GM21786 (cell line): ENCODE measurements at regions not wholly inside any gene's neighbourhood (a gene's known extent, or its start where the extent isn't known, plus 50 kb on each side); places are given as distances from the start of the nearest gene placed in this dataset.
"Not testable (repeated sequence)": the region's sequence is repeated elsewhere in the genome, so short reads cannot be mapped to it uniquely, and the experiment has no call there.

ENCODE experiments used
- ATAC-seq: cut with Tn5 transposase; IDR thresholded peaks from one replicate; pipeline ENCODE4 v1.9.1; 2021; ENCODE audit not compliant: unreplicated experiment

DNA sequence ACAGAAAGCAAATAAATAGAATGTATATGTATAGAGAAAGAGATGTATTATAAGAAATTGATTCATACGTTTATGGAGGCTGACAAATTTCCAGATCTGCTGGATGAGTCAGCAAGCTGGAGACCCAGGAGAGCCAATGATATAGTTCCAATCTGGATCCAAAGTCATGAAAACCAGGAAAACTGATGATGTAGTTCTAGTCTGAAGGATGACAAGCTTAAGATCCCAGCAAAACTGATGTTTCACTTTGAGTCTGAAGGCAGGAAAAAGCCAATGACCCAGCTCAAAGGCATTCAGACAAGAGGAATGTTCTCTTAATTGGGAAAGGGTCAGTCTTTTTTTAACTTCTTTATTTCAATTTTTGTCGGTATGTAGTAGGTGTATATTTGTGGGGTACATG lies 102.6 kb downstream of the LHFPL1 start:
- no peak for ATAC-seq

DNA sequence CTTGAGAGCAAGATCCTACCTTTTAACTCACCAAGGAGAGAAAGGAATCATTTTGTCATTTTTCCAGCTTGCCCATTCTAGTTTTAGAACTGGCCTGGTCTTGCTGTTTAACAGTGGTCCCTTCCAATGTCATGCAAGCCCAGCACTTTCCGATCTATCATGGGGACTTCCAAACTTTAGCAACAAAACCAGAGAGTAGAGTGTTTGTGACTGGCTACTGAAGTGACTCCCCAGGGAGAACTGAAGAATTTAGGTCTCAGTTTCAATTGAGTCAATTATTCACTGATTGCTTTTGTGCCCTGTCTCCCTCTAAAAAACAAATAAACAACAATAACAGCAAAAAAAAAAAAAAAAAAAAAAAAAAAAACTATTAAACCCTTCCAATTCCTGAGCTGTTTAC lies 108.3 kb downstream of the LHFPL1 start:
- ATAC-seq, result no peak

DNA sequence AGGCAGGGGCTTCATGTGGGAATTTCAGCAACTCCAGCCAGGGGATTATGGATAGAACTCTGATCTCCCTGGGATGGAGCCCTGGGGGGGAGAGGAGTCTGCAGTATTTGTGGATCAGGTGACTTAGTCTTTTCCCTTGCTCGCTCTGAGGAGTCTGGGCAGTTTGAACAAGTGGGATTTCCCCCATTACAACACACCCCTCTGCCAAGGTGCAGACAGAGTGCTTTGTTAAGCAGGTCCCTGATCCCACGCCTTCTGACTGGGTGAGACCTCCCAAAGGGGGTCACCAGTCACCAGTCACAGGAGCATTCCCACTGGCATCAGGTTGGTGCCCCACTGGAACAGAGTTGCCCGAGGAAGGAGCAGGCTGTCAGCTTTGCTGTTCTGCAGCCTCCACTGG lies 123.9 kb downstream of the LHFPL1 start:
- ATAC-seq, result no peak

DNA sequence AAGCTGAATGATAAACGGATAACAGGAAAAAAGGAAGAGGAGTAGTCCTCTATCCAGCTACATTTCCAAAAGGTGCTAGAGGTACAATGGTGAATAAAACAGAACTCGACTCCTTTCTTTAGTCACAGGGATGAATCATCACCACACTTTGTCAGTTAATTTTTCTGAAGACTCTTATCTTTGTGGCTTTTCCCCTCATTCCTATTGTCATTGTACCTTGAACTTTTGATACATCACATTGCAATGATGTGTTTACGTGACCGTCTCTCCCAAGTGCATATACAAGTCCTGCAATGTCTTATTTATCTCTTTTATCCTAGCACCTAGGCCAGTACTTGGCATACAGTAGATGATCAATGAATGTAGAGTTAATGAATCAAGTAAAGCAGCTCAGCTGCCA lies 134.7 kb downstream of the LHFPL1 start:
- no peak for ATAC-seq

DNA sequence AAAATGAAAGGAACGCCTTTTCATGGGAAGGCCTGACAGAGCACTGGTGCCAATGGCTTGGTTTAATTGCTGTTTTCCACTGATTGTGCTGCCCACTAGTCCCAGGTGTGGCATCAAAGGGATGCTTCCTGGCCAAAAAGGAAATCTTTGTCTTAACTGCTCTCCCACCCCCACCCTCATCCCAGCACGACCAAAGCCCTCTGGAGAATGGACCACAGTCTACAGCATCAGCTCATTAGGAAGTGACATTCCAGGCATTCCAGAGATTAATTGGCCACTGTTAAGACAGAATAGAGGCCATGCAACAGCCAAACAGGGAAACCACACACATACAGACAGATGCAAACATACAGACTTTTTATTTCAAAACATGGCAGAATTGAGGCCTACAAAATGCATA lies 143.2 kb downstream of the LHFPL1 start:
- ATAC-seq, result no peak

DNA sequence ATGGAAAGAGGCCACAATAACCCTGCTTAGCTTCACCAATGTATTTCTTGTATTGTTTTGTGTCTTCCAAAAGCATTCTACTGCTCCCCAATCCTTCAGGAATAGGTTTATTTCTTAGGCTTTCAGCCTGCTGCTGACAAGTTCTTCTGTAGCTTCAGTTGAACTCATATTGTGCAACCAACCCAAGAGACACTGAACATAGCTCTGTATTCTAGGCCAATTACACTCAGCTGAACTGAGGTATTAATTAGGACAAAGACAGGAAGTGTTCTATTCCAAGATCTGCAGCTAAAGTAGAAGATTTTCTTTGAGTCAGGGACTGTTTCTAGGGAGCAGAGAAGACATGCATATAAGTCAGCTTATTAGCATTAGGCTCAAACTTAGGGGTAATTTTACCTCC lies 151.8 kb downstream of the LHFPL1 start:
- no peak for ATAC-seq

DNA sequence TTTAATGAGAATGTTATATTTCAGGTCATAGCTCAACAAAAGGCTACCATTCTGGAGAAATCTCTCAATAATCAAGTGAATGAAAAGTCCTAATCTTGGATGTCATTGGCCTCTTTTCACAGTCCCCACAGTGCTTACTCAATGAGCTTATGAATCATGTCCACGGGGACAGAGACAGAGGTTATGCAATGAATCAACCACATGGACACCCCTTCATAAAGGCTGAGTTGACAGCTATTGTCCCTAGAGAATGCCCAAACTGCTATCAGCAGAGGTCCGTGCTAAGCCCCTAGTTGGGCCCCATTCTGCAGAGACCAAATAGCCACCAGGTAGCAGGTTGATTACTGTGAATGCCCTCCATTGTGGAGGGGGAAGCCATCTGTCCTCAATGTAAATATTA lies 158.1 kb downstream of the LHFPL1 start:
- ATAC-seq, result no peak

DNA sequence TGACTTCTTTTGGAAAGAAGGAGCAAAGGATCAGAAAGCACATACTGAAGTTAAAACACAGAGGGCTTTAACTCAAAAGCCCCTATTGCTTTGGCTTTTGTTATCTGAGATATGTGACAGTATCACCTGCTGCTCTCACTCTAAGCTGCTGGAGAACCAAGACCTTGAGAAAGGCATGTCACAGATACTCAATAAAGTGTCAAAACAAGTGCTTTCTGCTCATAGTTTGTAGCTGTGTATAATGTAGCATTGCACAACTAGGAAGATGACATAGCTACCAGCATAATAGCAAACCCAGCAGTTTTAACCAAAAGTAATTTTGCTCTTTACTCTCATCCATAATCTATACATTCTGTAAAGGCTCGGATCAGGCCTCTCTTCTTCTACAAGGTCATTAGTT lies 159.6 kb downstream of the LHFPL1 start:
- ATAC-seq, result no peak

DNA sequence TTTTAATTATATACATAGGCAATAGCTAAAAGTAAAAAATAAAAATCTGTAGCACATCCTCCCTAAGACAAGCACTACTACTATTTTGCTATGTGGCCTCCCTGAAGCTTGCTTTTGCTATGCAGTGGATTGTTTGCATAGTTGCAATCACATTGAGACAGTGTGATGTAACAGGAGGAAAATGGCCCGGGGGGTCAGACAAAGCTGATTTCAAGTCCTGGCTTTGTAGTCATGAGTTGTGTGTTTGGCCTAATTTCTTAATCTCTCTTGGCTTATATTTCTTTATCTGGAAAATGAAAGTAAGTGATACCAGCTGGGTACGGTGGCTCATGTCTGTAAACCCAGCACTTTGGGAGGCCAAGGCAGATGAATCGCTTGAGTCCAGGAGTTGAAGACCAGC lies 166.6 kb downstream of the LHFPL1 start:
- ATAC-seq, result no peak

DNA sequence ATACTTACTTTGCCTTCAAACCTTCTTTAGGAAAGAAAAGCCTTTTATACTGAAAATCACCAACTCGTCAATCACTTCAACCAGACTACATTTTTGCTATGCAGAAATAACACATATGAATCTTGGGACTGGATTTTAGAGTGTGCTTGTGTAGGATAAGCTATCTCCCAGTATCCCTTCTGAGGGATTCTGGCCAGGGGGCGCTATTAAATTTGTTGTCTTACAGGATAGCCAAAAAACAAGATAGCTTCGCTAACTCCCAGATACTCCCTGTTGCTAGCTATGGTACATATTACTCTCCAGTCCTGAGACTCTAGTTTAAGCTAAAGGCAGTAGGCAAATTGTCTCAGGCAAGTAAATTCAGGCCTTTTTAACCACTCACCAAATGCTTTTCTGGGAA lies 167.2 kb downstream of the LHFPL1 start:
- ATAC-seq, result no peak

DNA sequence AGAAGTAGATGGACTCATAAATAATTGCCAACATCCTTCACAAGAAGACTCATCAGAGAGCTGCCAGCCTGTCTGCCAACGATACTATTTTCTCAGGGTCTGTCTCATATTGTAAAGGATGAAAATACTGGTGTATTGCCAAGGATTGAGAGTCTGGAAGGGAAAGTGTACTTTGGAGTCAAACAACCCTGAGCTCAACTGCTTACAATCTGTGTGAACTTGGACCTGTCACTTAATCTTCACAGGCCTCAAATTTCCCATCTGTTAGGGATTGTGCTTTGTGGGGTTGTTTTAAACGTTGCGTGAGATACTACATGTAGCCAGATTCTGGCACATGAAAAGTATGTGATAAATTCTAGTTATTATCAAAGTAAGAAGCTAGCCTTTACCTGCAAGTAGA lies 169.1 kb downstream of the LHFPL1 start:
- ATAC-seq, result no peak

DNA sequence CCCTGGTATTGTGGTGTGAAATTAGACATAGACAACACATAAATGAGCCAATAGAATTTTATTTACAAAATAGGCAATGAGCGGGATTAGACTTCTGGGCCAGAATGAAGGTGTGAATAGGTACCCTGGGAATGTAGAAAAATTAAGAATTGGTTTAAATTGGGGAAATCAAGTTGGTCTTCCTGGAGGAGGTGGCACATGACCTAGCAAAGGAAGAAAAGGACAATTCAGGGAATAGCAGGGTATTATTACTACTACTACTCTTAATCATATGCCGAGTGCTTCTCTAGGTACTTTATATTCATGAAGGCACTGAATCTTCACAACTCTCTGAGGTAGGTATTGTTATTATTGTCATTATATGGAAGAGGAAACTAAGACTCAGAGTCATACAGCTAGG lies 202.1 kb downstream of the LHFPL1 start:
- no peak for ATAC-seq

DNA sequence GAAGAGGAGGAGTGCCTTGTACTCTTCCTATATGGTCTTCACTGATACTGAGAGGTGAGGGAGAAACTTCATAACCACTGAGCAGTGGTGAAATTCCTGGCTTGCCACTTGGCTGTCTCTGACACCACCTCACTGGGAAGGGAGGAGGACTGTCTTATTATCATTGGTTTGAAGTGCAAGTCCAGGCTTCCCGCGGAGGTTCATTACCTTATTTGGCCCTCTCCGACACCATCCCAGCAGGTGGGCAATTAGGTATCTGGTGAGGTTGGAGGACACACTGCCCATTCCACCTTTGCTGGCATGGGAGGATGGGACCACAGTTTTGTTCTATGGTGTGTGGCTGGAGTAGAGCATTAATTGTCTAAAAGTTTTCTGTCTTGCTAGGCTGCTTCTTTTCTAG lies 206.1 kb downstream of the LHFPL1 start:
- ATAC-seq, result no peak

DNA sequence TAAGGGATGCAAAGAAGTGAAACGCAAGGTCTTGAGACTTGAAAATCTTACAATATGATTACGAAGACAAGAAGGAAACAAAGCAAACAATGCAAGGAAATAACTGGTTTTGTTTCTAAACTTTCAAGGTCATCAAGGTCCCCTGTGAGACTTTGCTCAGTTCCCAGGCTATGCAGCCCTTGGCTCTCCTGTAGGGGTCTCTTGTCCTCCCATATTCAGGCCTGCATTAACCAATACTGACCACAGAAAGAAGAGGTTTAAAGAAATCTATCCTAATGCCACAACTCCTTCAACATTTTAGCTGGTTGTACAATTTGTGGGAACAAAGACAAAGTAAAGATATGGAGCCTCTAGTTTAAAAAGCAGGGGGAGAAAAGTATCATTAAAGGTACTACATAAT lies 209.2 kb downstream of the LHFPL1 start:
- no peak for ATAC-seq

DNA sequence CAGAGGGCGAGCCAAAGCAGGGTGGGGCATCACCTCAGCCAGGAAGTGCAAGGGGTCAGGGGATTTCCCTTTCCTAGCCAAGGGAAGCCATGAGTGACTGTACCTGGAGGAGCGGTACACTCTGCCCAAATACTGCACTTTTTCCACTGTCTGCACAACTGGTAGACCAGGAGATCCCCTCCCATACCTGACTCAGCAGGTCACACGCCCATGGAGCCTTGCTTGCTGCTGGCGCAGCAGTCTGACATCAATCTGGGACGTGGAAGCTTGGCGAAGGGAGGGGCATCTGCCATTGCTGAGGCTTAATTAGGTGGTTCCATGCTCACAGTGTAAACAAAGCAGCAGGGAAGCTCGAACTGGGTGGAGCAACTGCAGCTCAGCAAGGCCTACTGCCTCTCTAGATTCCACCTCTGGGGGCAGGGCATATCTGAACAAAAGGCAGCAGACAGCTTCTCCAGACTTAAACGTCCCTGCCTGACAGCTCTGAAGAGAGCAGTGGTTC lies 217.7 kb downstream of the LHFPL1 start:
- ATAC-seq, result not testable (repeated sequence)

DNA sequence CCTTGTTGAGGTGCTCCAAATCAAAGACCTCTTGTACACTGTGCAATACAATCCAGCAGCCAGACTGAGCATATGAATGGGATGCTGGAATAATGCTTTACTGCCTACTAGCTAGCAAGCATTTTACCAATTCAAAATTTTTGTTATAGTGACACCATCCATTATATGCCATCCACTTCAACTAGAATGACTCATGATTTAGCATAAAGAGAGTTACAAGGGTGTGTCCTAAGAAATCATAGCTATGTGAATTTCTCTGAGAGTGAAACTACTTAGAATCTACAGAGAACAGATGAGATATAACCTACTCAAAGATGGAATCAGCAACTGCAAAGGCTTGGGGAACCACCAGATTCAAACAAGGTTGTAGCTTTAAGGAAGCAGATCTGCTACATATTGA lies 221.9 kb downstream of the LHFPL1 start:
- ATAC-seq, result no peak

DNA sequence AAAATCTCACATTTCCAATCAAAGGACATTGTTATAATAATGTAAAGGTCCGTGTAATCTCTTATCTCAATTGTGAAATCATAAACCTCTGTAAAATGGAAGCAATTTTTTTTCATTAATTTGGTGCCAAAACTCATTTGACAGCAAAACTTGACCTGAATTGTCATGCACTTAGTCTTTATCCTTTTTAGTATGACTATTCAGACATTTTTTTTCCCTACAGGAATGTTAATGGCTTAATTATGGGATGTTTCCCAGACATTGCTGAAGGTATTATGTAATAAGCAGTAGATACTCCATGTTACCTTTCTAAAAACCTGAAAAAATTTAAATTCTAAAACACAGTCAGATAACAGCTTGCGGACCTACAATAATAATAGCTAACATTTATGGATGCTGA lies 228.9 kb downstream of the LHFPL1 start:
- no peak for ATAC-seq

DNA sequence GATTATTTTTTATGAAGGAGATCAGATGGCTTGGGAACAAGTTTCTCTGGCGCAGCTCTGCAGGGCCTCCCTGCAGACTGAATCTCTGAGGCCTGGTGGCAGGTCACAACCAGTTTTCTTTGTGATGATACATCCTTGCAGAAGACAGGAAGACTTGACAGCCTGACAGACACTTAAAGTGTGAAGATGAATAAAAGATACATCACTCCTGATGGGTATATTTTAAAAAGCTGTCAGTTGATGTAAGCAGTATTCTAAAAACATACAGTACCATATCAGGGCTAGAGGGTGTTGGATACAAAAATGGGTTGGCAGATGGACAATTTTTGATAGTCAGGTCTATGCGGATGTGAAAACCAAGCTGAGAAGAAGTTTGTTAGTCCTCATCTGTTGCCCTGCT lies 239.5 kb downstream of the LHFPL1 start:
- no peak for ATAC-seq

DNA sequence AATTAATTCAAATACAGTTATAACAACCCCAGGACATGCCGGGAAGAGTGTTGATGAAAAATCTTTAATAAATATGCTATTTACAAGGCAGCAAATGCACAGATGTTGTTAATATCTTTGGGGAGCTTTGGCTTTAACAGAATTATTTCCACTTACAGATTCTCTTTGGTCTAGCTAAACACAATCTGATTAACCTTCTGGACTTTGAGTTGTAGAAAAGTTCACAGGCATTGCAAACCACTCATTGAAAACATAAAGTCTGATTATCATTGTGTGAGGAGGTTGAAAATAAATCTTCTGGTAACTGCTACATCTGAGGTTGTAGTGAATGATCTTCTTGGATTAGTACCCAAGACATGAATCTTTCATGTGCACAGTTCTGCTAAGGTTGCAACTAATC lies 255.6 kb downstream of the LHFPL1 start:
- ATAC-seq, result no peak

DNA sequence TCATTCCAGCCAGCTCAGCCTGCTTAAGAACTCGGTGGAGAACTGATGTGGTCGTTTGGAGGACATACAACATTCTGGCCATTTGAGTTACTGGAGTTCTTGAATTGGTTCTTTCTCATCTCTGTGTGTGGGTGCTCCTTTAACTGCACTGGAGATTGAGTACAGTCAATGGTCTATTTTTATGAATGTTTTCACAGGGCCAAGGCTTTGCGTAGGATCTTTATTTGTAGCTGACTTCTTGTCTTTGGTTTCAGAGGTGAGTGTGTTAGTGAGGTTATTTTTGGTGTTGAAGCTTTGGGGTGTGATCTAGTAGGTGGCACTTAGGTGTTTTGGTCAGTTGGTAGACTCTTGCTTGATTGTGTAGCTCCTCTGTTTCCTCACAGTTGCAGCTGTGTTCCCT lies 288.4 kb downstream of the LHFPL1 start:
- ATAC-seq, result no peak

DNA sequence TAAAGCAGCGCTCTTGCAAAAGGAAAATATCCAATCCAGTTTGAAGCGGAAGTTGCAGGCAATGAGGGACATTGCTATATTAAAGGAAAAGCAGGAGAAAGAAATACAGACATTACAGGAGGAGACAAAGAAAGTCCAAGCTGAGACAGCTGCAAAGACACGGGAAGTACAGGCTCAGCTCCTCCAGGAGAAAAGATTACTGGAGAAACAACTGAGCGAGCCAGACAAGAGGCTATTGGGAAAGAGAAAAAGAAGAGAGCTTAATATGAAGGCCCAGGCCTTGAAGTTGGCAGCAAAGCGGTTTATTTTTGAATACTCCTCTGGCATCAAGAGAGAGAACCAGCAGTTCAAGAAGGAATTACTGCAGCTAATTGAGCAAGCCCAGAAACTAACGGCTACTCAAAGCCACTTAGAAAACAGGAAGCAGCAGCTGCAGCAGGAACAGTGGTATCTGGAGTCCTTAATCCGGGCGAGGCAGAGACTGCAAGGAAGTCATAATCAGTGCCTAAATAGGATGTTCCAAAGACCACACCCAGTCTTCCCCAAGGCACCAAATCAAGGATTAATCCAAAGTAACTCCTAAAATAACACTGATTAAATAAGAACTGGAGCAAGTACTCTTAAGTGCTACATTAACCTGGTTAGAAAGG lies 298.0 kb downstream of the LHFPL1 start:
- not testable (repeated sequence) for ATAC-seq

DNA sequence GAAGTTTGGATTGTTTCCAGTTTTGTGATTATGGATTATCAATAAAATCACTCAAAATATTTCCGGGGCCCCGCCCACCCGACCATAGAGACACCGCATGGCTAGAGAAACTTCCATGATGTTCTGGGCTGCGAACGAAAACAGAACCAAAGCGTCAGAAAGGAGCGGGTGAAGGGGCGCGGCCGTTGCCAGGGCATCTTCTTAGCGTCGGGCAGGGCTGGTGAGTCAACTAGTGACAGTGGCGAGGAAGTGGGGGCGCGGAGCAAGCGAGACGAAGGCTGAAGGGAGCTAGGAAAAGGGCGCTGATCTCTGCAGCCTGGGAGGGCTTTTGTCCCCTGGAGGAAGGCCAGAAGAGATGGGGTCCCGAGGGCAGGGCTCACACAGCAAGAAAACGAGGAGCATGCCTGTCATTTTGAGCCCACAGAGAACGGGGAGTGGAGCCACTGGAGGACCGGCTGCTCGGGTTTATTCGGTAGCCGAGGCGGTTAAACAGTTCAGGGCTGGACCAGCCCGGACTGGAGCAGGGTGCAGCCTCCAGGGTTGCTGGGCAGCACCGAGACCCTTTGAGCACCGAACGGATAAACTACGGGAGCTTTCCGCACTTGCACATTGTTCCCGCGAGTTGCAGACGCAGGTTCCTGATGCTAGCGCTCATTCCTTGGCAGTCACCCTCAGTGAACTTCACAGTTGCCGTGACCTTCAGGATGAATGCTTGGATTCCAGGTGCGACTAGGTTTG lies 298.1 kb upstream of the TRPC5 start:
- no peak for ATAC-seq

DNA sequence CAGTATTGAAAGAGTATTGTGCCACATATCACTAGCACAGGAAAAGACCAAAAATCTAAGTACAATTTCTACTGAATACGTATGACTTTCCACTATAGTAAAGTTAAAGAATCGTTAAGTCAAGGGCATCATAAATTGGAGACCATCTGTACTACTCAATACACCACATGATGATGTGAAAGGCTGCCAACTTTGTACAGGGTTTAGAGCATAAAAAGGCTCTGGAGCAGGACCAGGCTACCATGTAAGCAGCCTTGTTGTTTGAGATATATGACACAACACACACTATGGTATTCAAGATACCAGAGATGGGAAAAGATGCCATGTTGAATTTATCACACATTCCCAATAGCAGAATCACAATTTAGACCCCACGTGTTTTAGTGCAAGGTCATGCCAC lies 294.9 kb upstream of the TRPC5 start:
- no peak for ATAC-seq
